Amygdala (tissue), 56 donors: ENCODE measurements at regions not wholly inside any gene's neighbourhood (a gene's known extent, or its start where the extent isn't known, plus 50 kb on each side); places are given as distances from the start of the nearest gene placed in this dataset.

Experiments used
- DNase-seq, 56 donors: peaks; one replicate each; lab custom pipeline; 2025; lab: John Stamatoyannopoulos, UW

GRCh38 chr18:6644836-6645627 lies 84.5 kb upstream of the ARHGAP28 start:
- no peak for DNase-seq

GRCh38 chr18:6646801-6647200 lies 82.7 kb upstream of the ARHGAP28 start:
- no peak for DNase-seq

GRCh38 chr18:6648581-6648980 lies 80.9 kb upstream of the ARHGAP28 start:
- no peak for DNase-seq

DNA sequence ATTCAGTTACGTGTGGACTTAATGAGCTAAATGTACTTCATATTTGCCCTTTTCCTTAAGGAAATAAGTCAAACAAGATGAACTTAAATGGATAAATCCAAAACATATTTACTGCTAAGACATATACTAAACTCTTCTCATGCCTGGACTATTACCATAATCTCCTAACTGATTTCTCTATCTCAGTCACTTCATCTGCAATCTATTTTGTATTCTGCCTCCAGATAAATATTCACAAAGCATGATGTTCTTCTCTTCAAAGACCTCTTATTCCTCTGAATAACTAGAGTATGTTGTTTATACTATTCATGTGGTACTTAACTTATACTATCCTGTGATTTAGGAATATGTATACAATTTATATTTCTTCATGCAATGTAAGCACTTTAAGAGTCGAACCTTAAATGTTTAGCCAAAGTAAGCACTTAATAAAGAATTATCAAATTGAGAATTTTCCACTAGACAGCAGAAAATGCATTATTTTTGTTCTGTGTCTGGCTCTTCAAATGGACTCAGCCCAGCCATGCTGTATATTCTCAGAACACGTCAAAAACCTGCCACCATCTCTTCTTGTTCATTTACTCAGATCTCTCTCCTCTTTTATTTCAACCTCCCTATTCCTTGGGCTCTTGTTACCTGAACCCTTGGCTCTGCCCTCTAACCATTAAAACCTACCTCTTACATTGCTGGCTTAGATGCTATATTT lies 79.9 kb upstream of the ARHGAP28 start:
- no peak for DNase-seq

GRCh38 chr18:6650127-6650507 lies 79.4 kb upstream of the ARHGAP28 start:
- no peak for DNase-seq

GRCh38 chr18:6650747-6651146 lies 78.8 kb upstream of the ARHGAP28 start:
- no peak for DNase-seq

GRCh38 chr18:6652098-6652497 lies 77.4 kb upstream of the ARHGAP28 start:
- no peak for DNase-seq

- DNase-seq: no peak
Observed at GRCh38 chr18:6653880-6654279, 75.6 kb upstream of the ARHGAP28 start.

DNA sequence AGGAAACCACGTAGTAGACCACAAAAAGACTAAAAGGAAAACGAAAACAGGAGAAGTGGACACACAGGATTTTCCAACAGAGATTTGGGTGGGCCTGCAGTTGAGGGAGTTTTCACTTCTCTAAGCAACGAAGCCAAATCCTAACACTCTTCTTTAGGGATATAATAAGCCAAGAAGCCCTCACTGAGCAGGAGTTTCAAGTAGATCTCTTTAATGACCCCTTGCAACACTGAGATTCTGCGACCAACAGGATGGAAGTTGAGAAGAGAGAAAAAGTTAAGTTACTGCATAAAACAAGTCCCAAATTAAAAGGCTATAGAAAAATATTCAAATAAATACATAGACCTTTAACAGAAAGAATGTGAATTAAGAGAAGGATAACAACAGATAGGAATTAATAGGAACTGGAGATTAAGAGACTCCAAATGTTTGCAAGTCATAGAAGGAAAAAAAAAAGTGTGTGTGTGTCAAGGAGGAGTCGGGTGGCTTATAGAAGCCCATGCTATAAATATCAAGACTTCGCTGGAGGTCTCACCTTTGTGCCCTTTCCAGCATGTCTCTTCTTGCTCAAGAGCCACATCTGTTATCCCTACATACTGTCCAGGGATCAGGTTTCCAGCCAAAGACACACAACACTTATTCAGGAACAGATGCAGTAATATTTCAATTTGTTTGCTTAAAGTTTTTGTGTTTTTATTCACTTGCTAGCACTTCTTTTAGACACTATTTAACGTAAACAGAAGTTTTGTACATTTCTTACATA lies 69.4 kb upstream of the ARHGAP28 start:
- no peak for DNase-seq

- no peak for DNase-seq
Observed at GRCh38 chr18:6661692-6662415, 67.7 kb upstream of the ARHGAP28 start.

DNA sequence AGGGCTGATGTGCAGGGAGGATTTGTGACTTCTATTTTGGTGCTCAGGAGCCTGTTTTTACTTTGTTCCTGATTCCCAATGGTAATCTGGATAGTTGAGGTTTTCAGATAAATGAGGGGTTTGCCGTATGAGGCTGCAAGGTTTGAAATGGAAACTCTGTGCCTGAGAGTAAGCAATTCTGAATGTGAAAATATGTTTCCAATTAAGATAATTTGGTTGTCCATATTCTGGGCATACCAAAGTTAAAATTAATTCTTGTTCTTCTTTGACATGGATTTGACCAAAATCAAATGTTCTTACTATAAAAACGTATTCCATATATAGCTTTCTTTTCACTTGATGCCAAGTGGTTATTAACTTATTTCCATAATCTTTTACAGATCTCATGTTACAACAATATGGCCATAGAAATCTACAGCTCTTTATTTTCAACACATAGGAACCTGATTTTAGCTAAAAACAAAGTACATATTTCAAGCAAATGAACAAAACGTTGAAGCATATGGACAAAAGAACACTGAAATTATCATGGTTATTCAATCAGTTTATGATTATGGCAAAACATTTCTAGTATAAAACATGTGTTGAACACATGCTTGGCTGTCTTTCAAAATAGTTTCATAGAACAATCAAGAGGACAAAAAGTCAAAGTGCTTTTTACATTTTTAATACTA lies 63.4 kb upstream of the ARHGAP28 start:
- no peak for DNase-seq

GRCh38 chr18:6668836-6669235 lies 60.7 kb upstream of the ARHGAP28 start:
- DNase-seq: no peak

- DNase-seq: no peak
Observed at GRCh38 chr18:6672821-6673308, 56.7 kb upstream of the ARHGAP28 start.

DNA sequence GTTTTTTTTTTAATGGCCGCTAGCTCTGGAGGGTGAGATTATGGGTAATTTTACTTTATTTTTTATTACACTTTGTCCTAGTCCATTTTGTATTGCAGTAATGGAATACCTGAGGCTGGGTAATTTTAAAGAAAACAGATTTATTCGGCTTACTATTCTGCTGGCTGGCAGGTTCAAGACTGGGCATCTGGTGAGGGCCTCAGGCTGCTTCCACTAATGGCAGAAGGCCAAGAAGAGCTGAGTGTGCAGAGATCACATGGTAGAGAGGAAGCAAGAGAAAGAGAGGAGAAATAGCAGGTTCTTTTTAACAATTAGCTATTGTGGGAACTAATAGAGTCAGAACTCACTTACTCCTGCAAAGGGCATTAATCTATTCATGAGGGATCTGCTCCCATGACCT lies 52.4 kb upstream of the ARHGAP28 start:
- no peak for DNase-seq

- no peak for DNase-seq
Observed at GRCh38 chr18:6679201-6679600, 50.3 kb upstream of the ARHGAP28 start.
